Ascending aorta (tissue), 2 donors: ENCODE measurements at regions not wholly inside any gene's neighbourhood (a gene's known extent, or its start where the extent isn't known, plus 50 kb on each side); places are given as distances from the start of the nearest gene placed in this dataset.

Source experiments
- DNase-seq, 2 donors: peaks; one replicate each; pipeline ENCODE4 v3.0.0-alpha.2; 2019; ENCODE audit warnings: low spot score in 2 of 2
- H3K27ac ChIP-seq, 2 donors: fragments of 200-600 bp; sonication (generic); one replicate each; pipeline ENCODE4 v1.5.1; 2016 to 2017; ENCODE audit warnings: mild to moderate bottlenecking in 1 of 2
- H3K27me3 ChIP-seq: fragments of 200-600 bp; sonication (generic); one replicate; pipeline ENCODE4 v1.5.1; 2017
- H3K36me3 ChIP-seq, 2 donors: fragments of 200-600 bp; sonication (generic); one replicate each; pipeline ENCODE4 v1.5.1; 2016
- H3K4me1 ChIP-seq, 2 donors: fragments of 200-600 bp; sonication (generic); one replicate each; pipeline ENCODE4 v1.5.1; 2016 to 2017; ENCODE audit warnings: mild to moderate bottlenecking in 1 of 2
- H3K4me3 ChIP-seq, 2 donors: fragments of 200-600 bp; sonication (generic); one replicate each; pipeline ENCODE4 v1.5.1; 2016 to 2017; ENCODE audit warnings: mild to moderate bottlenecking in 1 of 2
- H3K9me3 ChIP-seq, 2 donors: fragments of 200-600 bp; sonication (generic); one replicate each; pipeline ENCODE4 v1.5.1; 2016
- CTCF ChIP-seq, 3 experiments: fragments of 200-600 bp in 2 of 3; fragments of 450-650 bp in 1 of 3; sonication (generic) in 2 of 3; IDR thresholded peaks; one replicate each; pipeline ENCODE4 v1.5.1; 2016 to 2019; ENCODE audit warnings: antibody characterized with exemption in 3 of 3, mild to moderate bottlenecking in 1 of 3, moderate library complexity in 1 of 3
- intact Hi-C: fragments of 100-400 bp; cut with DNase I; formaldehyde crosslinking; loops from one replicate; pipeline ENCODE4 v1.15.1; 2023

- H3K4me3 ChIP-seq, result no peak overlapping the region
- no peaks in the 10 kb centered on the region for H3K27me3 ChIP-seq
- H3K27ac ChIP-seq, result no peak overlapping the region
- no peaks in the 10 kb centered on the region for H3K9me3 ChIP-seq
- no peaks in the 10 kb centered on the region for H3K36me3 ChIP-seq
- TF ChIP-seq CTCF (IDR thresholded peaks at IDR 0.05), result no peak
- no peak for DNase-seq
- intact Hi-C loops, result no loop called here
- H3K4me1 ChIP-seq, result no peaks in the 10 kb centered on the region
These were observed 223.9 kb upstream of the GLI3 start for GRCh38 chr7:42460933-42461332.

GRCh38 chr7:42460148-42460547 is 223.1 kb upstream of the GLI3 start:
- no peak overlapping the region for H3K27ac ChIP-seq
- no peaks in the 10 kb centered on the region for H3K4me1 ChIP-seq
- no peak overlapping the region for H3K4me3 ChIP-seq
- no peak for DNase-seq
- no peaks in the 10 kb centered on the region for H3K27me3 ChIP-seq
- no peak for TF ChIP-seq CTCF (IDR thresholded peaks at IDR 0.05)
- no peaks in the 10 kb centered on the region for H3K36me3 ChIP-seq
- no peaks in the 10 kb centered on the region for H3K9me3 ChIP-seq
- intact Hi-C loops, result no loop called here

- Histone ChIP-seq H3K4me1 (no peaks in the 10 kb centered on the region), H3K36me3 (no peaks in the 10 kb centered on the region), H3K9me3 (no peaks in the 10 kb centered on the region), H3K4me3 (no peak overlapping the region), H3K27me3 (no peaks in the 10 kb centered on the region), H3K27ac (no peak overlapping the region)
- no peak for DNase-seq
- intact Hi-C loops, result no loop called here
- no peak for TF ChIP-seq CTCF (IDR thresholded peaks at IDR 0.05)
These were observed 220.7 kb upstream of the GLI3 start for GRCh38 chr7:42457663-42458062.

GRCh38 chr7:42456756-42457276 is 219.8 kb upstream of the GLI3 start:
- H3K9me3 ChIP-seq, result no peaks in the 10 kb centered on the region
- DNase-seq, result no peak
- H3K36me3 ChIP-seq, result no peaks in the 10 kb centered on the region
- no peaks in the 10 kb centered on the region for H3K27me3 ChIP-seq
- no peaks in the 10 kb centered on the region for H3K4me1 ChIP-seq
- no peak overlapping the region for H3K27ac ChIP-seq
- TF ChIP-seq CTCF (IDR thresholded peaks at IDR 0.05), result no peak
- no peak overlapping the region for H3K4me3 ChIP-seq
- intact Hi-C loops, result no loop called here

DNA sequence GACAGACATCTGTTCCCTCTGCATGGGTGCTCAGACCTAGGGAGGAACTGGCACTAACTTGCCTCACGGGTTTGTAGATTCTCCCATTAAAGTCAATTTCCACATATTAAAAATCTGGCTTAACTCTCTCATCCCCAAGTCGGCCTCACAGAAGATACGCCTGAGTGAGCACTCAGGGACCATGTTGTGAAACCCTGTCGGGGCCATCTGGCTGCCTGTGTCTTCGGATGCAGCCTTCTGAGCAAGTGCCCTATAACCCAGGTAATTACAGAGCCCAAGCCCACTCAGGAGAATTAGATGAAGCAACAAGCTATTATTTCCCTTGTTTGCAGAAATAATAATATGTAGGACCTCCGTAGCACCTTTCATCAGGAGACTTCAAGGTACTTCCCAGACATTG is 219.3 kb upstream of the GLI3 start:
- no peaks in the 10 kb centered on the region for H3K27me3 ChIP-seq
- H3K4me1 ChIP-seq, result no peaks in the 10 kb centered on the region
- H3K9me3 ChIP-seq, result no peaks in the 10 kb centered on the region
- H3K4me3 ChIP-seq, result no peak overlapping the region
- H3K36me3 ChIP-seq, result no peaks in the 10 kb centered on the region
- DNase-seq, result no peak
- TF ChIP-seq CTCF (IDR thresholded peaks at IDR 0.05), result no peak
- H3K27ac ChIP-seq, result no peak overlapping the region
- intact Hi-C loops, result no loop called here

GRCh38 chr7:42453931-42454361 is 216.9 kb upstream of the GLI3 start:
- intact Hi-C loops, result no loop called here
- no peaks in the 10 kb centered on the region for H3K9me3 ChIP-seq
- TF ChIP-seq CTCF (IDR thresholded peaks at IDR 0.05), result no peak
- H3K4me3 ChIP-seq, result no peak overlapping the region
- no peak for DNase-seq
- no peaks in the 10 kb centered on the region for H3K36me3 ChIP-seq
- no peaks in the 10 kb centered on the region for H3K27me3 ChIP-seq
- H3K4me1 ChIP-seq, result no peaks in the 10 kb centered on the region
- no peak overlapping the region for H3K27ac ChIP-seq
